HG03520 (cell line): ENCODE measurements at regions not wholly inside any gene's neighbourhood (a gene's known extent, or its start where the extent isn't known, plus 50 kb on each side); places are given as distances from the start of the nearest gene placed in this dataset.
"Not testable (repeated sequence)": the region's sequence is repeated elsewhere in the genome, so short reads cannot be mapped to it uniquely, and the experiment has no call there.

Source experiments
- ATAC-seq: cut with Tn5 transposase; IDR thresholded peaks from one replicate; pipeline ENCODE4 v1.9.1; 2021; ENCODE audit warnings: mild to moderate bottlenecking, moderate library complexity; ENCODE audit not compliant: unreplicated experiment

DNA sequence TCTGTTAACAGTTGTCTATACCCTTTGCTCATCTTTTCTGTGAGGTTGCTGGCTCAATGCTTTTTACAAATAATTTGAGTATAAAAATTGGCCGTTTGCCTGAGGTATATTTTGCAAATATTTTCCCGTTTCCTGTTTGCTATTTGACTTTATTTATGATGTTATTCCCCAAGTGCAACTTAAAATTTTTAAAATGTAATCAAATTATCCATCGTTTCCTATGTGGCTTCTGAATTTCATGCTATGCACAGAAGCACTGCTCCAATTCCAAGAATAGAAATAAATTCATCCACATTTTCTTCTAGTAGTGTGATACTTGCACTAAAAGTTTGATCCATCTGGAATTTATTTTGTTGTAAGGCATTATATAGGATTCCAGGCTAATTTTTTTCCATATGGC lies 123.6 kb downstream of the ZNF608 start:
- no peak for ATAC-seq

DNA sequence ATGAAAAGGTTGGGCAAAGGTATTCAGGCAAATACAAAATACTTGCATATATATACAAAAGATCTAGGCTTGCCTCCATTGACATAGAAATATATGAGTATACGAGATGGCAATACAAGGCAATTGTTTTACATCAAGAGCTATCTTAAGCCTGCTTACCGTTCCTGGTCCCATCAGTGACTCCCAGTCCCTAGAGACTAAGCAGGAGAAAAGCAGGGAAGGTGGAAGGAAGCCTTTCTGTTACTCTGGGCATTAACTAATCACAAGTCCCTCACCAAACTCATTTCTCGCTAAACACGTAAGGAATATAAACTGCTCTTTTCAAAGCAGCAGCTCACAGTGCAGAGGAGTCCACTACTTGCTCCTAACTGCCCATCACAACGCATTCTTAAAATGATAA lies 125.2 kb downstream of the ZNF608 start:
- ATAC-seq, result no peak

DNA sequence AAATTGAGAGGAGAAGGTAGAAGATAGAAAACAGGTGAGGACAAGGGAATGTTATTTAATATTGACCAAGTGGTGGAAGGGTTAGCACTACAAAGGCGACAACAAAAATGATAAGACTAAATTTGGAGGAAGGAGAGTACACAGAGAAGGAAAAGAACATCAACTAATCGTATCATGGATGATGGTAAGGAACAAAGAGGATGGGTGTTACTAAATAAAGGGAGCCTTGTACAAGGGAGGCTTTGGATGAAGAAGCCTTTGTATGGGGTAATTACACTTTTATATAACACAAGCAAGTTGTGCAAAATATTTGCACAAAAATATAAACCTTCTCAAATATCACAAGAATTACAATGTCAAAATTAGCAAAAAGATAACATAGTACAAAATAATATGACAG lies 125.7 kb downstream of the ZNF608 start:
- no peak for ATAC-seq

DNA sequence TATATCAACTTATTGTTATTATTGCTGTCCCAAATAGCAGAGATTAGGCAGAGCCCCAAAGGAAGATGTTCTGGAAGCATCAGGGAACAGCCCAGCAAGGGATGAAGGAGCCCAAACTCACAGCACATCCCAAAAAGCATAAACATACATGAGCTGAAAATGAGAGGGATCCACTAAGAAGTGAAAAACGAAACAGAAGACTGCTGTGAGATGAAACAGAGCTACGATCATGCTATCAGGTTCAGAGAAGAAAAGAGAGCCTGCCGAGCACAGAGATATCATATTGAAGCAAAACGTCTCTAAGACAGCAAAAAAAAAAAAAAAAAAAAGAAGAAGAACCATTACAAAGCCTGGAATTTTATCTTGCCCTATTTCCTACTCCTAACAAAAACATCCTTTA lies 127.3 kb downstream of the ZNF608 start:
- no peak for ATAC-seq

DNA sequence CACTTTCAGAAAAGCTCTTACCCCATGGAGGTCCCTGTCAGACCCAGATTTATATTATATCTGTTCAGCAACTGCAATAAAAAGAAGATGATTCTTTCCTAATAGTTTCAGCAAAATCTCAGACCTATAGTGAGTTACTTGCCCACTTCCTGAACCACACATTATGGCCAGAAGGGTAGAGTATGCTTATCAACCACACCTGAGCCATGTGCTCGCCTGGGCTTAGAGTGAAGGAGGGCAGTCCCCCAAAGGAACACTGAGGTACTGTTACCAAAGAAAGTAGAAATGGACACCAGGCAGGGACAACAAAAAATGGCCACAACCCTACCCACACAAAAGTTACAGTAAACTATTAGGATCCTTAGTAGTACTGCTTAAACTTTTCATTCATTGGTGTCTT lies 128.7 kb downstream of the ZNF608 start:
- ATAC-seq, result no peak

DNA sequence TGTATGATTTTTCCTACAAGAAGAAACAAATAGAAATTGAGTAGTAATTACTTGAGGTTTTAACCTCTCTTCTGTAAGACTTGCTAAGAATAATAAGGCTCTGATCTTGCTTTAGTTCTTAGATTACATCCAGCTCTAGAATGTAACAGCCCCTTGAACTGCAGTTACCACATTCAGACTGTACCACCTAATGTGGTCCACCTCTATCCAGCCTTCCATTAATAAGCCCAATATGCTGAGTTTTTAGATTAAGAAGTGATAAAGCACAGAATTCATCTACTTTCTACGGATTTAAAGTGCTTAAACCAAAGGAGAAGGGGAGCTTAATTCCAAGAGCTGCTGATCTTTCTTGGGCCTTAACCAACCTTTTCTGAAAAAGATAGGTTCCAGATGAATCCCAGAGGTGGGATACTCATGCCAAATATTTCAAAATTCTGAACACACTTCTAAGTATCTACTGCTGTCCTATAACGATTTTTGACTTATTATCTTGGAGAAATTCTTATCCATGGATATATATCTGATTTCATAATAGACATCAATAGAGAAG lies 131.5 kb downstream of the ZNF608 start:
- no peak for ATAC-seq

DNA sequence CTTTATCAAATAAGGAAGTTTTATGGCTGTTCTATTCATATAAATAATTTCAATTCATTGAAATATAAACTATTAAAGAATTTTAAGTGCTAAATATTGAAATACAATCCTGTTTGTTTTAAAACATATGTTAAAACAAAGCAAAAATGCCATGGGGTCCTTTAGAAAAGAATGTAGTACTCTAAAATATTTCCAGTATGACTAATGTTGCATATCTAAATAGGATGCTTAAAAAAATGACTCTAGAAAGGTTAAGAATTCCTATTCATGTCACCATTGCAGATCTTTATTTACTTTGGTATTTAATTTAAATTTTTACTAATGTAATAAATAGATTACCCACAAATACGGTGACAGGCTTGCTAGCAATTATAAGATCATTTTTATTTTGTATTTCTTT lies 132.3 kb downstream of the ZNF608 start:
- ATAC-seq, result no peak

DNA sequence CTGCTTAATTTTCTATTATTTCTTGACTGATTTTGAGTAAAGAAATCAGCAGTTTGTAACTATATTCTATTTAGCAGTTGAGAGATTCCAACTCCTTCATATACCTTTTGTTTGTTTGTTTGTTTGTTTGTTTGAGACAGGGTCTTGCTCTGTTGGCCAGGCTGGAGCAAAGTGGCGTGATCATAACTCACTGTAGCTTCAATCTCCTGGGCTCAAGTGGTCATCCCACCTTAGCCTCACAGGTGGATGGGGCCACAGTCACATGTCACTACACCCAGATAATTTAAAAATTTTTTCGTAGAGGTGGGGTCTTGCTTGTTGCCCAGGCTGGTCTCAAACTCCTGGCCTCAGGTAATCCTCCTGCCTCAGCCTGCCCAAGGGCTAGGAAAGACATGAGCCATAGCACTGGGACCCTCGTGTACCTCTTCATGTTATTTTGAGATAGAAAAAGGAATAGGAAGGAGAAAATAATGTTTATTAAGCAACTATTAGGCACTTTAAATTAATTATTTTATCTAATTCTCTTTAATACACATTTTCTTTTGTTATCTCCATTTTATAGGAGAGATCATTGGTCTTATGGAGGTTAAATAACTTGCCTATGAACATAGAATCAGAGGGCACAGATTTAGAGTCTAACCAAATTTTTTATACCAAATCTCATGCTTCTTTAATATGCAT lies 133.0 kb downstream of the ZNF608 start:
- no peak for ATAC-seq

DNA sequence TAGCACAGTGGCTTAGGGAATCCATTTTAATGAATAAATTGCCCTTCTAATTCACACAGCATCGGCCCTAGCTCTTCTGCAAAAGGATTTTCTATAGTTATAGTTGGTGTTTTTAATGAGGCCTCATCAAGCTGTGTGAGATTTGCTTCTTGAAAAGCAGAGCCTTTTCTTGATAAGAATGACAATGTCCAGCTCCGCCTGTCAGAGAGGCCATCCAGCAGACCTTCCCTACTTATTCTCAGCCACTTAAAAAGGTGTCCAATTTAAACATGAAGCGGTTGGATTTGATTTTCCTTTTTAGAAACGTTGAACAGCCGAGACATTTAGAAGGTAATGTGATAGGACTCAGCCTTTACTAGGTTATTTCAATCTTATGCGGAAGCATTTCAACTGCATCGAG lies 134.4 kb downstream of the ZNF608 start:
- ATAC-seq, result no peak

DNA sequence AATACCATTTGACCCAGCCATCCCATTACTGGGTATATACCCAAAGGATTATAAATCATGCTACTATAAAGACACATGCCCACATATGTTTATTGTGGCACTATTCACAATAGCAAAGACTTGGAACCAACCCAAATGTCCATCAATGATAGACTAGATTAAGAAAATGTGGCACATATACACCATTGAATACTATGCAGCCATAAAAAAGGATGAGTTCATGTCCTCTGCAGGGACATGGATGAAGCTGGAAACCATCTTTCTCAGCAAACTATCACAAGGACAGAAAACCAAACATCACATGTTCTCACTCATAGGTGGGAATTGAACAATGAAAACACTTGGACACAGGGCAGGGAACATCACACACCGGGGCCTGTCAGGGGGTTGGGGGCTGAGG lies 135.2 kb downstream of the ZNF608 start:
- ATAC-seq, result not testable (repeated sequence)

DNA sequence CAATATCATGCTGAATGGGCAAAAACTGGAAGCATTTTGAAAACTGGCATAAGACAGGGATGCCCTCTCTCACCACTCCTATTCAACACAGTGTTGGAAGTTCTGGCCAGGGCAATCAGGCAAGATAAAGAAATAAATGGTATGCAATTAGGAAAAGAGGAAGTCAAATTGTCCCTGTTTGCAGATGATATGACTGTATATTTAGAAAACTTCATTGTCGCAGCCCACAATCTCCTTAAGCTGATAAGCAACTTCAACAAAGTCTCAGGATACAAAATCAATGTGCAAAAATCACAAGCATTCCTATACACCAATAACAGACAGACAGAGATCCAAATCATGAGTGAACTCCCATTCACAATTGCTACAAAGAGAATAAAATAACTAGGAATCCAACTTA lies 136.8 kb downstream of the ZNF608 start:
- not testable (repeated sequence) for ATAC-seq

DNA sequence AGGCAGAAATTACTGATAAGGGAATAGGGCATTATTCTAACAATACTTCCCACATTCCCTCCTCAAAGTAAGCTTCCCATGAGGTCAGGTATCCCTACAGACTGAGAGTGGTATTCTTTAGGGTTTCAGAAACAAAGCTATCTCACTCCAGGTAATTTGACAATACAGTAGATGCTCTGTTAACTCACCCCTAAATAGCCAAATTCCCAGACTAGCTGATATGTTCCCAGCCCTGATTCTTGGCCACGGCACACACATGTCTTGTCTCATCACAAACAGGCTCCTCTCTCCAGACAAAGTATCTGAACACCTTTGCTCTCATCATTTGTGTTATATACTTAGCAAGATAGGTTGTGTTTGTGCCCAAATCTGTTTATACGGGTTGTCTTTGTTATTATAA lies 139.9 kb downstream of the ZNF608 start:
- ATAC-seq, result no peak

DNA sequence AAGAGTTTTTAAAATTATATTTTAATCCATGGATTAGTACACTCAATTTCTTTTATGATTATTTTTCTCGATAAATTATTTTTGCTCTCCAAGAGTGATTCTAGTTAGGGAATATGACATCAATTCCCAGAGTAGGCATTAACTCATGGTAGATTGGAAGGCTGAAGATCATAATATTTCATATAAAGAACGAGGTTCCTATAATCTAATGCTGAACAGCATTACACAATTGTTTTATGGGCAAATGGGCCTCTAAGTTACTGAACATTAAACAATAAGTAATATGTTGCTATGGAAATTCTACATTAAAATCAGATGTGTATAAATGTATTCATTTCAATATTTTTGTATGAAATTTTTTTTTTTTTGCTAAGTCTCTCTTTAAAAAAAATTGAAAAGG lies 140.3 kb downstream of the ZNF608 start:
- no peak for ATAC-seq

DNA sequence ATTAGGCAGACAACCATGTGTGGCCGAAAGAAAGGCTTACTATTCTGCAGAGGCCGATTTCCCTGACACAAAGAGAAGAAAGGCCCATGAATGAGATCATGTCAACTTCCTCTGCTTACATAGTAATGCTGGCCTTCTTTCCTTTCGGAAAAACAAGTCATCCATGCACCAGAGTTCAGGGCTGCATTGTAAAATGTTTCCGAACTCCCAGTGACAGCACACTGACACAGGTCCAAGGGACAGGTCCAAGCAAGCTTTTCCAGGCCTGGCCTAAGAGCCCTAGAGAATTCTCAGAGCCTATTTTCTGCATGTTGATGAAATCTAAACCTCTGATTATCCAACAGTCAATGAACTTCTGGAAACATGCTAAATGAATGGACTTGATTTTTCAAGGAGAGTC lies 140.9 kb downstream of the ZNF608 start:
- no peak for ATAC-seq

DNA sequence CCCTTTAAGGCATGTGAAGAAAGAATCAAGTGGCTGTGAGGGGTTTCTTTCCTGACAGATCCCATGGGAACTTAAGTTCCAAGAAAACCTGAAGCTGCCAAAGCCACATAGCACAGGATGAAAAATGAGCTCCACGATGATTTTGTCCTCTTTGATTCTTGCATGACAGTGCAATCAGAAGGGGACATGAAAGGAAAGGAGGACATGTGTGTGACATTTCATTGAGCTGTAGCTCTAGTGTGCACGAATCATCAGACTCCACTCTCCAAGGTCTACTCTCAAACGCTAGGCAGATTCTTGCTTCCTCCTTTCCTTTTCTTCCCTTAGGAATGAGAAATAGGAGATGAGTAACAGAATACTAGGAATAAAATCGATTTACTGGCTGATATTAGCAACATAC lies 142.0 kb downstream of the ZNF608 start:
- no peak for ATAC-seq

DNA sequence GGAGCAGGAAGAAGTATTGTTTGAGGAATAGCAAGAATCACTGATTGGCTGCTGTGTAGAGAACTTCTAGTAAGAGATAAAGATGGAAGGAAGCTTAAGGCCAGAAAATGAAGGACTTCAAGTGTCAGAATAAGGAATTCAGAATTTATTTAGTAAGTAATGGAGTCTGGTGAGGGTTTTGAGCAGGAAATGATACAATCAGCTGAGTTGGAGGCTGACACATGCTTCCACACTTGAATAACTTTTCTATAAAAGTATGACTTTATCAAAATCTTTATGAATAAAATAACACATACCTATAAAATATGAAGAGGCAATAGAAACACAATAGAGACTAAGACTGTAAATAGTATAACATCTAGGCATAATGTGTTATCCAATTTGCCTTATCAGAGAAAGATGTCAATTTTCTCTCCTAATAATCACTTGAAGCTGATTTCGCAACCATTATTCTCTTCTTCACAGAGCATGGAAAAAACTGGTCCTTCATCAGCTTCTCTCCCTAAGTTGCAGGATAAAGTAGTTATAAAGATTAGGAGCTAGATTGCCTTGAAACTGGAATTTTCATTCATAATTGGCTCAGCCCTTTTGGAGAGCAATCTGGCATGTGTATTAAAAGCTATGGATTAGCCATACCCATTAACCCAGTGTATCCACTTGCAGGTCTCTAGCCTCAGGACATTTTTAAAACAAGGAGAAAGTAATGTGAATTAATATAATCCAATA lies 143.4 kb downstream of the ZNF608 start:
- no peak for ATAC-seq

DNA sequence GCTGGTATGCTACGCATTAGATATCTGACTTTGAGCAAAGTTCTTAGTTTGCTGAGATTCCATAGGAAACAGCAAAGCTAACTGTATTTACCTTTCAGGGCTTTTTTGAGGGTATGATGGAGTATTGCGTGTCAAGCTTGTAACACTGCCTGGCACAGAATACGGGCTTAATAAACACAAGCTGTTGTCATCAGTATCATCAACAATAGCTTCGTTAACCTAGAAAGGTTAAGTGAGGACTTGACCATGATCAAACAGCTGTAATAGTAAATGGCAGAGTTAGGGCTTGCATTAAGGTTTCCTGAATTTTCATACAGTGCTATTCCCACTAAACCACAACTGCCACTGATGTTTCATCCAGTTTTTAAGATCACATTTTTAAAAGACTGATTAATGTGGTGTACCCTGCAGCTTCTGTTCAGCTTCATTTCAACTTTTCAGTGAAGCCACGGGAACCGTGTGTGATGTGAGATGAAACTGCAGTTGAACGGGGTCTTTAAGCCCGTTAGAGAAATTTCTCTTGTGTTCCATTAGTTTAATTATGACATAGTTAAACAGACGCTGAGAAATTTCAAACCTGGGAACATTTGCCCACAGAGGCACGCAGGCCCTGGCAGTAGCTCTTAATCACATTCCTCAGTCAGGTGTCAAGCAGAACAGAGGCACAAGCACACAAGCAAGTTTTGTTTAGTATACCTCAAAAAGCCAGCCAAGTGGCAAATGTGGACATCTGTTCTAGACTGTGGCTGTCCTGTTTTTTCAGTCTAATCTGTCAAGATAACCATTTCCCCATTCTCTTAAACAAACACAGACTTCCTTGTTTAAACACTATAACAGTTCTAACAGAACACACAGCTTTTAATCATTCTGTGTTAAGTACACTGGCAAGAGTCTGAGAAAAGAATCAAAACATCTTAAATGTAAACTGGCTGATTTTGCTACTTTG lies 147.1 kb downstream of the ZNF608 start:
- no peak for ATAC-seq

DNA sequence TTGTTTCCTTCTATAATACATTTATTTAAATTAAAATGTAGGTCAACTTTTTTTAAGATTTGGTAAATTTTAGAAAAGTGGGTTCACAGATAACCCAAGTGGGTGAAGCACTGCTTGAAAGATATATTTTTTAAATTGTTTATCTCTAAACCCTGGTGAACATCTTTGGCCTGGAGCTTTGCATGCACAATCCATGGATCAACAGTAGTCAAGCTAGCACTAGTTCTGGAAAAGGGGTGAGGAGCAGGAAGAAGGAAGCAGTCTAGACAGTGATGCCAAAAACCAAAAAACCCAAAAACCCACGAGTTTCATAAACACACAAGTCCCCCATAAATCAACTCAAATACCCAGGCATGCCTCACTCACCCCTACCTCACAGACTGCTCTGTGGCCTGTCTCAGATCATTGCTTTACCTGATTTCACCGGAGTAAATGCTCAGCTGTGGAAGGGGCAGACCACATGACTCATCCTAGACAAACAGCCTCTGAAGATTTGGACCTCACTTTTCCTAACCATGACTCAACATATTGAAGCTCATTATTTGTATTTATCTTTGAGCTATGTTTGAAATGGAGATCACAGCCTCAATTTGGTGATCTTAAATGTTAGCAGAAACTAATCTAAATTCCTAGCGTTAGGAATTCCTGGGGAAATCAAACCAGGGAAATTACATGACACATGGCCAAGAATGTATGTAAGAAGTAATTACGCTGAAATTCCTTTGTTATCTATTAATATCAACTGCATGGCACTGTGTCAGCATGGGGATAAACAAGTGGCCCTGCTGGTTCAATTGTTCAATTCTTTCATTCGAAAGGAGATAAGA lies 149.6 kb downstream of the ZNF608 start:
- no peak for ATAC-seq

DNA sequence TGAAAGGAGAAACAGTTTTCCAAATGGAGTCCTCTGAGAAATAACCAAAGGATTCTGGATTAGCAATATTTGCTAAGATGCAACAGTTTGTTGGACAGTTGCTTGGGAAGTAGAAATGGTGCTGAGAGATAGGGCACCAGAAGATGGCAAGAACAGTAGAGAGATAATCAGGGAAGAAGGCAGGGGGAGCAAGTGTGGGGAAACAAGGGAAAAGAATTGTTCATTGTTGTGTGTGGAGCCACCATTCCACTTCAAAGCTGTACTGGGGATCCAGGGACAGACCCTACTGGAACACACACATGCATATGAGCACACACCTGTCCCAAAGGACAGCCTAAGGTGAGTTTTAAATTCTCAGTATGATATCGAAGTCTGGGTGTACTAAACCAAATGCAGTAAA lies 152.5 kb downstream of the ZNF608 start:
- ATAC-seq, result no peak

DNA sequence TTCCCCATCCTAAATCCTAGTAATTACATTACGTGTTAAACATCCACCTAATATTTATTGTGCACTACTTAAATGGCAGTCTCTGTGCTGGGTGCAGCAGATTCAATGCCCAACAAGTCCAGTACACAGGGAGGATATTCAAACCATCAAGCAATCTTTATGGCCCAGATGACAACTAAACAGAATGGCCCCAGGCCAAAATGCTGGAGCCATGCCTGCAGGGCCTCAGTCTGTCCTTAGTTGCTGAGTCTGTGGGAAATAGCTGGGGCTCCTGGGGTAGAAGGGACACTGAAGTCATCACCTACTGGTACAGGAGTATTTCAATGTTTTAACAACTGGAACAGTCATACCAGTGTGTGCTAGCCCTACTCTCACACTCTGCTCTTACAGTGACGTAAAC lies 153.5 kb downstream of the ZNF608 start:
- ATAC-seq, result no peak

DNA sequence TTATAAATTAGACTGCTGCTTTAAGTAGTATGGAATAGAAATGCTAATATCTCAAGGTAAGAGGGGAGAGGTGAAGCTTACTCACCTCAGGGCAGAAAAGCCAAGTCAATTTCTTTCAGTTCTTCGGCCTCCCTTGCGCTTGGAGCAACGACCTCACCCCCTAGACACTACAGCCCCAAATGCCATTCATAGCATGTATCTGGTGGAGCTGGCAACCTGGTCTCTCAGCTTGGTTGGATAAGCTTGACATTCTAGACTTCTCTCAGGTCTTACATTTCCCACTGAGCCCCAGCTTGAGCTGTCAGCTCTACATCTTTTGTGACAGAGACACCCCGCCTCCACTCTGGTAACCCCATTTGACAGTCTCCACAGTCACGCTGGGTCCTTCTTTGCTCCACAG lies 154.9 kb downstream of the ZNF608 start:
- no peak for ATAC-seq
